Trophoblast cell (in vitro differentiated cells and primary cell): ENCODE measurements at regions not wholly inside any gene's neighbourhood (a gene's known extent, or its start where the extent isn't known, plus 50 kb on each side); places are given as distances from the start of the nearest gene placed in this dataset.

Source experiments
- DNase-seq, 2 donors: peaks; one replicate each; pipeline ENCODE4 v3.0.0-alpha.2; 2016
- H2AFZ ChIP-seq: 2 replicates; pipeline ENCODE4 v1.6.1; 2013; ENCODE audit warnings: low read length, moderate library complexity, mild to moderate bottlenecking; ENCODE audit not compliant: insufficient read depth, poor library complexity
- H2AK5ac ChIP-seq: 2 replicates; pipeline ENCODE4 v1.6.1; 2013; ENCODE audit warnings: mild to moderate bottlenecking, low read length
- H2BK120ac ChIP-seq: 2 replicates; pipeline ENCODE4 v1.6.1; 2013; ENCODE audit warnings: low read length, mild to moderate bottlenecking, moderate library complexity; ENCODE audit not compliant: insufficient read depth, poor library complexity
- H2BK12ac ChIP-seq: 2 replicates; pipeline ENCODE4 v1.6.1; 2013; ENCODE audit warnings: mild to moderate bottlenecking, low read length, moderate library complexity
- H2BK5ac ChIP-seq: 2 replicates; pipeline ENCODE4 v1.6.1; 2013; ENCODE audit warnings: low read length, low read depth, moderate library complexity, mild to moderate bottlenecking; ENCODE audit not compliant: poor library complexity
- H3K14ac ChIP-seq: 2 replicates; pipeline ENCODE4 v1.6.1; 2013; ENCODE audit warnings: mild to moderate bottlenecking, low read length
- H3K18ac ChIP-seq: 2 replicates; pipeline ENCODE4 v1.6.1; 2013; ENCODE audit warnings: mild to moderate bottlenecking, low read length
- H3K23ac ChIP-seq: 2 replicates; pipeline ENCODE4 v1.6.1; 2013; ENCODE audit warnings: low read length
- H3K27ac ChIP-seq: 2 replicates; pipeline ENCODE4 v1.5.1; 2013; ENCODE audit warnings: low read depth, mild to moderate bottlenecking, inconsistent platforms, low read length, moderate library complexity
- H3K27me3 ChIP-seq: 2 replicates; pipeline ENCODE4 v1.6.1; 2013; ENCODE audit warnings: inconsistent platforms, mild to moderate bottlenecking, low read length, moderate library complexity; ENCODE audit not compliant: insufficient read depth
- H3K36me3 ChIP-seq, 2 experiments: 1 replicate in 1 of 2; 2 replicates in 1 of 2; pipeline ENCODE4 v1.6.1; 2013; ENCODE audit warnings: low read length in 2 of 2, mild to moderate bottlenecking in 2 of 2, moderate library complexity in 1 of 2; ENCODE audit not compliant: insufficient read depth in 2 of 2, control insufficient read depth in 1 of 2
- H3K4ac ChIP-seq: 2 replicates; pipeline ENCODE4 v1.6.1; 2013; ENCODE audit warnings: low read depth, mild to moderate bottlenecking, low read length, moderate library complexity
- H3K4me1 ChIP-seq, 2 experiments: 1 replicate in 1 of 2; 2 replicates in 1 of 2; pipeline ENCODE4 v1.6.1; 2013; ENCODE audit warnings: low read length in 2 of 2, mild to moderate bottlenecking in 2 of 2, moderate library complexity in 1 of 2; ENCODE audit not compliant: insufficient read depth in 2 of 2, control insufficient read depth in 1 of 2
- H3K4me2 ChIP-seq: 2 replicates; pipeline ENCODE4 v1.6.1; 2013; ENCODE audit warnings: inconsistent platforms, mild to moderate bottlenecking, low read length, moderate library complexity
- H3K4me3 ChIP-seq: 2 replicates; pipeline ENCODE4 v1.5.1; 2013; ENCODE audit warnings: mild to moderate bottlenecking, low read depth, low read length, inconsistent platforms
- H3K79me1 ChIP-seq: one replicate; pipeline ENCODE4 v1.6.1; 2013; ENCODE audit warnings: low read length
- H3K79me2 ChIP-seq: 2 replicates; pipeline ENCODE4 v1.6.1; 2013; ENCODE audit warnings: low read length, mild to moderate bottlenecking; ENCODE audit not compliant: control insufficient read depth, insufficient read depth, poor library complexity
- H3K9ac ChIP-seq: 2 replicates; pipeline ENCODE4 v1.6.1; 2013; ENCODE audit warnings: mild to moderate bottlenecking, low read length
- H3K9me3 ChIP-seq: 2 replicates; pipeline ENCODE4 v1.6.1; 2013; ENCODE audit warnings: low read depth, mild to moderate bottlenecking, control low read depth, inconsistent platforms, low read length; ENCODE audit not compliant: insufficient read depth
- H4K12ac ChIP-seq: 2 replicates; pipeline ENCODE4 v1.6.1; 2013; ENCODE audit warnings: low read depth, mild to moderate bottlenecking, low read length, moderate library complexity
- H4K8ac ChIP-seq: 2 replicates; pipeline ENCODE4 v1.6.1; 2013; ENCODE audit warnings: low read depth, mild to moderate bottlenecking, low read length, moderate library complexity
- H4K91ac ChIP-seq: one replicate; pipeline ENCODE4 v1.6.1; 2013; ENCODE audit warnings: low read depth, mild to moderate bottlenecking, low read length, moderate library complexity
- WGBS: extraction: QIAGEN DNeasy Blood & Tissue Kit; methylation state at CpG from one replicate; pipeline ENCODE4 v1.1.7; 2013; ENCODE audit warnings: missing lambda C conversion rate; ENCODE audit not compliant: insufficient read length, insufficient coverage; ENCODE audit errors: extremely low coverage; 5-methylcytosine and 5-hydroxymethylcytosine counted together

DNA sequence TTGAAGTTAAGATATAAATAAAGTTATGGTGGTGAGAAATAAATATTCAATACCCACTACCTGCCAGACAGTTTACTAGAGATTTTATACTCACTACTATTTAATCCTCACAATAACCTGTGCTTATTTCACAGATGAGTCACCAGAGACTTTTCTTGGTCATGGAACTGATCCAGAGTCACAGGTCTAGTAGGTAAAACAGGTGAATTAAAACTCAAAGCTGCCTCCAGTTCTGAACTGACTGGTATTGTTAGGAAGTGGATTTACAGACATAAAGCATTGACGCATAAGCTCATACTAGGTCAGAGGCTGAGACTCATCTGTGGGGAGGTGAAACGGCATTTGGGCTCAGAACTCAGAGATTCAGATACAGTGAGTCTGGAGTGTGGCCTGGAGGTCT, 1009.9 kb downstream of the AGBL1 start:
- no peak overlapping the region for H3K4me2 ChIP-seq
- H2AFZ ChIP-seq, result no peak overlapping the region
- H3K4me1 ChIP-seq, result peaks cover 0 to 2% of the 10 kb centered on the region in 2 experiments
- H2BK5ac ChIP-seq, result no peak overlapping the region
- H3K14ac ChIP-seq, result no peak overlapping the region
- no peaks in the 10 kb centered on the region for H3K79me1 ChIP-seq
- no peak overlapping the region for H3K18ac ChIP-seq
- H2AK5ac ChIP-seq, result no peak overlapping the region
- no peaks in the 10 kb centered on the region for H3K27me3 ChIP-seq
- H4K91ac ChIP-seq, result no peak overlapping the region
- no peak overlapping the region for H3K9ac ChIP-seq
- H3K9me3 ChIP-seq, result no peaks in the 10 kb centered on the region
- H2BK120ac ChIP-seq, result no peak overlapping the region
- H3K27ac ChIP-seq, result no peak overlapping the region
- H3K23ac ChIP-seq, result no peak overlapping the region
- DNase-seq, result no peak
- H3K4me3 ChIP-seq, result no peak overlapping the region
- H3K79me2 ChIP-seq, result no peaks in the 10 kb centered on the region
- no peak overlapping the region for H3K4ac ChIP-seq
- no peak overlapping the region for H4K8ac ChIP-seq
- no peak overlapping the region for H4K12ac ChIP-seq
- H3K36me3 ChIP-seq, result no peaks in the 10 kb centered on the region
- no peak overlapping the region for H2BK12ac ChIP-seq
- WGBS, result no CpG with 5 or more reads among the region's 2 CpGs

DNA sequence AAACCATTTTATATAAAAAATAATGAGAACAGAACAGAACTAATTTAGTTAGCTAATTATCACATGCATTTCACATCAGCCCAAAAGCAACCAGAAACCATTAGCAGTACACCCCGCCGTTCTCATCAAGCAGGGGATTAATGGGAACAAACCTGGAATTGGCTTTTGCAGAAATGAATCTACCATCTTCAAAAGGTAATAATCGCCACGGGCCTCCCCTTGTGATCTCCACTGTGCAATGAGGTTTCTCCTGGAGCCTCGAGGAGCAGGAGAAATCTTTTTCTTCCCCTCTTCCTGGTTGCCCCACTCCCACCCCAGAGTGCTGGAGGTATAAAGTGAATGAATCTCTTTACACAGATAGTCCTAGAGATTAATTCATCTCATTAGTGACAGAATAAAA, 1003.5 kb downstream of the AGBL1 start:
- WGBS, result no CpG with 5 or more reads among the region's 5 CpGs
- H4K8ac ChIP-seq, result no peak overlapping the region

DNA sequence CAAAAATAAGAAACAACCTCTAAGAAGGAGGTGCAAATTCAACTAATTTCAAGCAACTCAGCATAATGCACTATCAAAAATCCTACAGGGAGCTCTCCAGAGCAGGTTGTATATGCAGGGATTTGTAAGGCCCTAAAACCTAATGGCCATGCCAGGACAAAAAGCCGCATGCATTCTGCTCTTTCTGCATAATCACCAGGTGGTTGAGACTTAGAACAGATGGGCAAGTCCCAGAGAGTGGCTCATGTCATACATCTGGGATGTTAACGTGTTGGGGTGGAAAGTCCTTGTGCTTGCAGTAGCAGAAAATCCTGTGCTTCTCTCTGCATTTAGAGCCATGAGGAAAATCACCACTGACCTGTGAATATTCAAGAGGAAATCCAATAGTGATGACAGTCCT, 1002.9 kb downstream of the AGBL1 start:
- H2AFZ ChIP-seq, result no peak overlapping the region
- H2AK5ac ChIP-seq, result no peak overlapping the region
- H3K9ac ChIP-seq, result no peak overlapping the region
- no peak overlapping the region for H3K4ac ChIP-seq
- DNase-seq, result no peak
- H4K91ac ChIP-seq, result no peak overlapping the region
- WGBS, result no CpG with 5 or more reads among the region's 2 CpGs
- no peak overlapping the region for H3K4me3 ChIP-seq
- no peaks in the 10 kb centered on the region for H3K36me3 ChIP-seq
- H3K27ac ChIP-seq, result no peak overlapping the region
- no peak overlapping the region for H3K23ac ChIP-seq
- H2BK12ac ChIP-seq, result no peak overlapping the region
- no peak overlapping the region for H3K18ac ChIP-seq
- no peak overlapping the region for H2BK120ac ChIP-seq
- H3K4me1 ChIP-seq, result peaks cover 0 to 3% of the 10 kb centered on the region in 2 experiments
- H4K12ac ChIP-seq, result no peak overlapping the region
- no peaks in the 10 kb centered on the region for H3K79me2 ChIP-seq
- H2BK5ac ChIP-seq, result no peak overlapping the region
- no peaks in the 10 kb centered on the region for H3K27me3 ChIP-seq
- no peaks in the 10 kb centered on the region for H3K9me3 ChIP-seq
- no peak overlapping the region for H4K8ac ChIP-seq
- no peak overlapping the region for H3K14ac ChIP-seq
- no peak overlapping the region for H3K4me2 ChIP-seq
- no peaks in the 10 kb centered on the region for H3K79me1 ChIP-seq

More for the DNA sequence above, 1003.5 kb downstream of the AGBL1 start:
- DNase-seq, result no peak
- H3K18ac ChIP-seq, result no peak overlapping the region
- H2BK120ac ChIP-seq, result no peak overlapping the region
- H3K14ac ChIP-seq, result no peak overlapping the region
- H3K79me1 ChIP-seq, result no peaks in the 10 kb centered on the region
- H3K4me1 ChIP-seq, result peaks cover 0 to 3% of the 10 kb centered on the region in 2 experiments
- no peaks in the 10 kb centered on the region for H3K36me3 ChIP-seq
- no peak overlapping the region for H3K4me3 ChIP-seq
- H4K12ac ChIP-seq, result no peak overlapping the region
- H3K4ac ChIP-seq, result no peak overlapping the region
- no peak overlapping the region for H2AK5ac ChIP-seq
- H3K9me3 ChIP-seq, result no peaks in the 10 kb centered on the region
- H4K91ac ChIP-seq, result no peak overlapping the region
- no peak overlapping the region for H2BK5ac ChIP-seq
- no peaks in the 10 kb centered on the region for H3K27me3 ChIP-seq
- no peak overlapping the region for H3K23ac ChIP-seq
- H3K4me2 ChIP-seq, result no peak overlapping the region
- no peak overlapping the region for H2AFZ ChIP-seq
- no peak overlapping the region for H3K9ac ChIP-seq
- no peak overlapping the region for H2BK12ac ChIP-seq
- no peaks in the 10 kb centered on the region for H3K79me2 ChIP-seq
- no peak overlapping the region for H3K27ac ChIP-seq

DNA sequence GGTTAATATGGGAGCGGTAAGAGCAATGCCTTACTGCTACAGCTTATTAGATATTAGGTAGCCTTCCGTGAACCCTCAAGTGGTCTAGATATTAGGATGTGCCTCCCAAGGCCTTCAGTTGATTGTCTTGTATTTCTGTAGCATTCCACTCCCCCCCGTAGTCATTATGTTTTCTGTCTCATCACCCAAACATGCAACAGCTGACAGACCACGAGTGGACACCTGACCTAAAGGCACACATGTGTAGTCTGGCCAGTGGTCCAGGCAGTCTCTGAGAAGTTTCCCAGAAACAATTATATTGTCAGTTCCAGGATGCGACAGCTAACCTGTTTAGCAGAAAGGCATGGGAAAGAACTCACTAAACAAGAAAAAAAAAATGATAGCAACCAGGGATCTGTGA, 1000.9 kb downstream of the AGBL1 start:
- Histone ChIP-seq H4K91ac (no peak overlapping the region), H3K27me3 (no peaks in the 10 kb centered on the region), H3K4ac (no peak overlapping the region), H3K79me2 (no peaks in the 10 kb centered on the region), H3K36me3 (no peaks in the 10 kb centered on the region), H3K4me2 (no peak overlapping the region), H3K4me3 (no peak overlapping the region), H3K23ac (no peak overlapping the region), H4K12ac (no peak overlapping the region), H2BK12ac (no peak overlapping the region), H3K18ac (no peak overlapping the region), H3K9me3 (no peaks in the 10 kb centered on the region), H2BK120ac (no peak overlapping the region), H4K8ac (no peak overlapping the region), H3K79me1 (no peaks in the 10 kb centered on the region), H3K9ac (no peak overlapping the region), H3K4me1 (peaks cover 0 to 3% of the 10 kb centered on the region in 2 experiments), H3K27ac (no peak overlapping the region), H3K14ac (no peak overlapping the region), H2AK5ac (no peak overlapping the region), H2BK5ac (no peak overlapping the region), H2AFZ (no peak overlapping the region)
- no peak for DNase-seq
- WGBS, result no CpG with 5 or more reads among the region's 5 CpGs
